ENCODE measurements at regions not wholly inside any gene's neighbourhood (a gene's known extent, or its start where the extent isn't known, plus 50 kb on each side); places are given as distances from the start of the nearest gene placed in this dataset.

GRCh38 chr12:70989232-70989631 lies 68.7 kb upstream of the PTPRR start:
- TF ChIP-seq CTCF (IDR thresholded peaks at IDR 0.05; ENCODE audit: insufficient read depth, low read length), result no peak
- H3K4me3 ChIP-seq (ENCODE audit: low read depth, low read length), result no peak overlapping the region
- peak; percentile 42 for DNase-seq (ENCODE audit: low read depth)

GRCh38 chr12:70985850-70986249 lies 65.3 kb upstream of the PTPRR start:
- no peak for TF ChIP-seq CTCF (IDR thresholded peaks at IDR 0.05; ENCODE audit: insufficient read depth, low read length)
- H3K4me3 ChIP-seq (ENCODE audit: low read depth, low read length), result no peak overlapping the region
- peak; percentile 91 for DNase-seq (ENCODE audit: low read depth)

- TF ChIP-seq CTCF (IDR thresholded peaks at IDR 0.05; ENCODE audit: insufficient read depth, low read length), result no peak
- peak; percentile 41 for DNase-seq (ENCODE audit: low read depth)
These were observed 63.2 kb upstream of the PTPRR start for GRCh38 chr12:70983692-70984091.

DNA sequence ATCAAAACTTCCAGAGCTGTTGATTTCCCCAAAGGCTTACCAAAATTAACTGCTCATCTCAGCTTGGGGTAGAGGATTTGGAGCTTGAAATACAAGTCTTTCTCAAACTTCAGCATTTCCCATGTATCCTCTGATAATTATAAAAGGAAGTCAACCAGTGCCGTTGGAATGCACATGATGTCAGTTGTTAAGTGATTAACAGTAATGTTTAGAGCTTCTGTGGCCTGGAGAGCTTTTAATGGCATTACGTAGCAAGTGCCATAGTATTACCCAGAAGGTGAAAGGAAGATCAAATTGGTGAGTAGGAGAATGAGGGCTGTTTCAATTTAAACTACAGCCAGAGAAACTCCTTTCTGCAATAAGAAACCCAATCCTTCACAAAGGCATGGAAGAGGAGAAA lies 62.5 kb upstream of the PTPRR start:
- DNase-seq (ENCODE audit: low read depth), result no peak
- TF ChIP-seq CTCF (IDR thresholded peaks at IDR 0.05; ENCODE audit: insufficient read depth, low read length), result no peak
- no peak overlapping the region for H3K4me3 ChIP-seq (ENCODE audit: low read depth, low read length)

More at GRCh38 chr12:70983692-70984091, 63.2 kb upstream of the PTPRR start:
- no peak overlapping the region for H3K4me3 ChIP-seq (ENCODE audit: low read depth, low read length)

DNA sequence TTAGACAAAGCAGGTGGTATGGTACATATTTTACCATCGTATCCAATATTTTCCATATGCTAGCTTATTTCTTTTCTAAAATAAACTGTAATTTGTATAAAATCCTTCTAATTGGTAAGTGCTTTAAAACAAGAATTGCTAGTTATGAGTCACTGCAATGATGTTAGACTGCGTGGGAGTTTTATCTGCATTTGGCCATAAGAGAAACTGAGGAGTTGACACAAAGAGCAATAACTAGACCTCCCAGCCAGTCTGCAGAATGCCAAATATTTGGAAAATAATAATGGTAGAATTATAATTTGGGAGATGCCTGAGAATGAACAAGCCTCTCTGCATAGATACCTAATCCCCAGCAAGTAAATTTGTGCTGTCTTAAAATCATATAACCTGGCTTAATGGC lies 61.7 kb upstream of the PTPRR start:
- DNase-seq (ENCODE audit: low read depth), result peak; percentile 83
- H3K4me3 ChIP-seq (ENCODE audit: low read depth, low read length), result no peak overlapping the region
- no peak for TF ChIP-seq CTCF (IDR thresholded peaks at IDR 0.05; ENCODE audit: insufficient read depth, low read length)

- no peak overlapping the region for H3K4me3 ChIP-seq (ENCODE audit: low read depth, low read length)
- TF ChIP-seq CTCF (IDR thresholded peaks at IDR 0.05; ENCODE audit: insufficient read depth, low read length), result no peak
- DNase-seq (ENCODE audit: low read depth), result peak; percentile 95
These were observed 50.7 kb upstream of the PTPRR start for GRCh38 chr12:70971001-70971794.

All from fibroblast of the aortic adventitia (primary cell).